ENCODE measurements at regions not wholly inside any gene's neighbourhood (a gene's known extent, or its start where the extent isn't known, plus 50 kb on each side); places are given as distances from the start of the nearest gene placed in this dataset.

DNA sequence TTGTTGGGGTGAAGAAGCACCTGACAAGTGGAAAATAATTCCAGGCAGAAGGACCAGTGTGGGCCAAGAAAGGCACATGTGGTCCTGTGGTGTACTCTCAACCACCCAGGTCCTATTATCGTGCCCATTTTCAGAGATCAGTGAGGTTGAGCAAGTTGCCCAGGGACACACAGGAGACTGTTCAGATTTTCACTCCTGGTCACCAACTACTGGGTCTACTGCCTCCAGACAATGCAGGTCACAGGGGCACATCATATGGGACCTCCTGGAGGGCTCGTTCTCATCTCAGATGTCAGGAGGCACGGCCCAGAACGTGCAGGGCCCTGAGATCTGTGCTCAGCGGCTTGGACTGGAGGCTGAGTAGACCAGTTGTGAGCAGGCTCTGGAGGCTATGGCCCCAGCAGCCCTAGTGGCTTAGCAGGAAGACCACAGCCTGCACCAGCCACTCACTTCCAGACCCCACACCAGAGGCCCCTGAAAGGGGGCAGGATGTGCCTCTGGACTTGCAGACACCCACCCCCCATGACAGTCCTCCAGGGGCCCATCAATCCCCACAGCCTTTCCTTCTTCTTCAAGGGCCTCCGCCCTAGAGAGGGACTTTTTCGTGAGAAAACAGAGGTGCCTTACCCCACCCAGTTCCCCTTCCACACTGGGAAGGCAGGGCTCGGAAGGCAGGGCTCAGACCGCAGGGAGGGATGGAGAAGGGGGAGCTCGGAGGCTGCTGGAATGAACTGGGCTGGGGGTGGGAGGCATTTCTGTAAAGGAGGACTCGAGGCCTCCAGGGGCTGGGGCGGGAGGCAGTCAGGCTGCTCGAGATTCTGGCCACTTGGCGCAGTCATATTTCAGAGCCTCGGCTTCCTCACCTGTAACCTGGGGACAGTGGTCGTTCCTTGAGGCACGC is 82.7 kb upstream of the NEURL1B start:
- TF ChIP-seq, protein P1, sequence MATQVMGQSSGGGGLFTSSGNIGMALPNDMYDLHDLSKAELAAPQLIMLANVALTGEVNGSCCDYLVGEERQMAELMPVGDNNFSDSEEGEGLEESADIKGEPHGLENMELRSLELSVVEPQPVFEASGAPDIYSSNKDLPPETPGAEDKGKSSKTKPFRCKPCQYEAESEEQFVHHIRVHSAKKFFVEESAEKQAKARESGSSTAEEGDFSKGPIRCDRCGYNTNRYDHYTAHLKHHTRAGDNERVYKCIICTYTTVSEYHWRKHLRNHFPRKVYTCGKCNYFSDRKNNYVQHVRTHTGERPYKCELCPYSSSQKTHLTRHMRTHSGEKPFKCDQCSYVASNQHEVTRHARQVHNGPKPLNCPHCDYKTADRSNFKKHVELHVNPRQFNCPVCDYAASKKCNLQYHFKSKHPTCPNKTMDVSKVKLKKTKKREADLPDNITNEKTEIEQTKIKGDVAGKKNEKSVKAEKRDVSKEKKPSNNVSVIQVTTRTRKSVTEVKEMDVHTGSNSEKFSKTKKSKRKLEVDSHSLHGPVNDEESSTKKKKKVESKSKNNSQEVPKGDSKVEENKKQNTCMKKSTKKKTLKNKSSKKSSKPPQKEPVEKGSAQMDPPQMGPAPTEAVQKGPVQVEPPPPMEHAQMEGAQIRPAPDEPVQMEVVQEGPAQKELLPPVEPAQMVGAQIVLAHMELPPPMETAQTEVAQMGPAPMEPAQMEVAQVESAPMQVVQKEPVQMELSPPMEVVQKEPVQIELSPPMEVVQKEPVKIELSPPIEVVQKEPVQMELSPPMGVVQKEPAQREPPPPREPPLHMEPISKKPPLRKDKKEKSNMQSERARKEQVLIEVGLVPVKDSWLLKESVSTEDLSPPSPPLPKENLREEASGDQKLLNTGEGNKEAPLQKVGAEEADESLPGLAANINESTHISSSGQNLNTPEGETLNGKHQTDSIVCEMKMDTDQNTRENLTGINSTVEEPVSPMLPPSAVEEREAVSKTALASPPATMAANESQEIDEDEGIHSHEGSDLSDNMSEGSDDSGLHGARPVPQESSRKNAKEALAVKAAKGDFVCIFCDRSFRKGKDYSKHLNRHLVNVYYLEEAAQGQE (IDR thresholded peaks at IDR 0.05; ENCODE audit: insufficient read depth in 1 of 2, low read depth in 2 of 2, low read length in 1 of 2) = no peak
- TF ChIP-seq POLR2AphosphoS5 (IDR thresholded peaks at IDR 0.05; ENCODE audit: low read depth, low read length) (no peak), TCF7L2 (IDR thresholded peaks at IDR 0.05; ENCODE audit: low read depth, low read length) (no peak), SIN3A (IDR thresholded peaks at IDR 0.05; ENCODE audit: borderline replicate concordance, insufficient read depth, low read depth, low read length) (no peak)
- TF ChIP-seq, protein P2, sequence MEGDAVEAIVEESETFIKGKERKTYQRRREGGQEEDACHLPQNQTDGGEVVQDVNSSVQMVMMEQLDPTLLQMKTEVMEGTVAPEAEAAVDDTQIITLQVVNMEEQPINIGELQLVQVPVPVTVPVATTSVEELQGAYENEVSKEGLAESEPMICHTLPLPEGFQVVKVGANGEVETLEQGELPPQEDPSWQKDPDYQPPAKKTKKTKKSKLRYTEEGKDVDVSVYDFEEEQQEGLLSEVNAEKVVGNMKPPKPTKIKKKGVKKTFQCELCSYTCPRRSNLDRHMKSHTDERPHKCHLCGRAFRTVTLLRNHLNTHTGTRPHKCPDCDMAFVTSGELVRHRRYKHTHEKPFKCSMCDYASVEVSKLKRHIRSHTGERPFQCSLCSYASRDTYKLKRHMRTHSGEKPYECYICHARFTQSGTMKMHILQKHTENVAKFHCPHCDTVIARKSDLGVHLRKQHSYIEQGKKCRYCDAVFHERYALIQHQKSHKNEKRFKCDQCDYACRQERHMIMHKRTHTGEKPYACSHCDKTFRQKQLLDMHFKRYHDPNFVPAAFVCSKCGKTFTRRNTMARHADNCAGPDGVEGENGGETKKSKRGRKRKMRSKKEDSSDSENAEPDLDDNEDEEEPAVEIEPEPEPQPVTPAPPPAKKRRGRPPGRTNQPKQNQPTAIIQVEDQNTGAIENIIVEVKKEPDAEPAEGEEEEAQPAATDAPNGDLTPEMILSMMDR (IDR thresholded peaks at IDR 0.05) = no peak
- DNase-seq (ENCODE audit: low read depth, low spot score) (no peak), ATAC-seq (no peak; the same call in 1 of the 2 replicates)
- POLR2A ChIA-PET = no interaction called here
- BruUV-seq (replicated peaks) = no TSS peak
- H3K36me3 ChIP-seq (ENCODE audit: control insufficient read depth, insufficient read depth, low read length) = no peaks in the 10 kb centered on the region
- no peak overlapping the region for H3K27ac ChIP-seq (ENCODE audit: low read length)
- intact Hi-C loops (cut with micrococcal nuclease; ENCODE audit: unreplicated experiment) (no loop called here), in situ Hi-C loops (cut with HindIII; ENCODE audit: low pct_unique_long_range_greater_than_20kb, low sequenced_read_pairs) (no loop called here)
- CTCF ChIA-PET = no interaction called here
- no peaks in the 10 kb centered on the region for H3K4me1 ChIP-seq (ENCODE audit: control insufficient read depth, insufficient read depth, low read length)
- no peaks in the 10 kb centered on the region for H3K9me3 ChIP-seq (ENCODE audit: control insufficient read depth, insufficient read depth, low read depth, low read length)
- no peak overlapping the region for H3K4me3 ChIP-seq (ENCODE audit: low read depth in 2 of 2, low read length in 2 of 2)
- H3K27me3 ChIP-seq (ENCODE audit: control insufficient read depth, insufficient read depth, low read length) = no peaks in the 10 kb centered on the region

DNA sequence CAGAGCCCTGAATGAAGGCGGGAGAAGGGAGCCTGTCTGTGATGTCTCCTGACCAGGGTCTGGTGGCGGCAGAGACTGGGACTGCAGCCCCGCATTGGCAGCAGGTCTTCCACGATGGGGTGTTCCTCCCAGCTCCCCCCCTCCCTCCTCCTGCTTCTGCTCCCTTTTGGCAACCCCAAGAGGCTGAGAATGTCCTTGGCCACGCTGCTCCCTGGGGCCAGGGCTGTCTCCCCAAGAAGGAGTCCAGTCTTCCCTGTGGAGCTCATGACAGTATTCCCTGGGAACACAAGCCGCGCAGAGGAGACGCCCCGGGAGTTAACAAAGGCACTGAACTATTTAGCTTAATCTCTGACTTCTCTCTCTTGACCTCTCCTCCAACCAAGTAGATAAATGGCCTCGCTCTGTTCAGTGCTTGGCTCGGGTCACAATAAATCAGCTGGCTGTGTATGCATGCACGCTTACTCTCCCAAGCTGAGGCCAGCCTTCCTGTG is 84.0 kb upstream of the NEURL1B start:
- intact Hi-C loops (cut with micrococcal nuclease; ENCODE audit: unreplicated experiment) = no loop called here
- no peak overlapping the region for H3K4me3 ChIP-seq (ENCODE audit: low read depth in 2 of 2, low read length in 2 of 2)
- BruUV-seq (replicated peaks) = no TSS peak
- no peaks in the 10 kb centered on the region for H3K4me1 ChIP-seq (ENCODE audit: control insufficient read depth, insufficient read depth, low read length)
- POLR2A ChIA-PET = no interaction called here
- H3K27me3 ChIP-seq (ENCODE audit: control insufficient read depth, insufficient read depth, low read length) = no peaks in the 10 kb centered on the region
- DNase-seq (ENCODE audit: low read depth, low spot score) = no peak
- H3K27ac ChIP-seq (ENCODE audit: low read length) = no peak overlapping the region
- ATAC-seq = no peak
- no peaks in the 10 kb centered on the region for H3K36me3 ChIP-seq (ENCODE audit: control insufficient read depth, insufficient read depth, low read length)
- no peaks in the 10 kb centered on the region for H3K9me3 ChIP-seq (ENCODE audit: control insufficient read depth, insufficient read depth, low read depth, low read length)
- CTCF ChIA-PET = no interaction called here
- in situ Hi-C loops (cut with HindIII; ENCODE audit: low pct_unique_long_range_greater_than_20kb, low sequenced_read_pairs) = no loop called here
- TF ChIP-seq, protein P1 (IDR thresholded peaks at IDR 0.05; ENCODE audit: insufficient read depth in 1 of 2, low read depth in 2 of 2, low read length in 1 of 2) = no peak
- TF ChIP-seq SIN3A (IDR thresholded peaks at IDR 0.05; ENCODE audit: borderline replicate concordance, insufficient read depth, low read depth, low read length) (no peak), POLR2AphosphoS5 (IDR thresholded peaks at IDR 0.05; ENCODE audit: low read depth, low read length) (no peak)

Measured in Panc1 (cell line).